ENCODE measurements at regions not wholly inside any gene's neighbourhood (a gene's known extent, or its start where the extent isn't known, plus 50 kb on each side); places are given as distances from the start of the nearest gene placed in this dataset.
A peak's percentile ranks its signal among the peaks of the same experiment; 100 is the strongest.
"Not testable (repeated sequence)": the region's sequence is repeated elsewhere in the genome, so short reads cannot be mapped to it uniquely, and the experiment has no call there.

DNA sequence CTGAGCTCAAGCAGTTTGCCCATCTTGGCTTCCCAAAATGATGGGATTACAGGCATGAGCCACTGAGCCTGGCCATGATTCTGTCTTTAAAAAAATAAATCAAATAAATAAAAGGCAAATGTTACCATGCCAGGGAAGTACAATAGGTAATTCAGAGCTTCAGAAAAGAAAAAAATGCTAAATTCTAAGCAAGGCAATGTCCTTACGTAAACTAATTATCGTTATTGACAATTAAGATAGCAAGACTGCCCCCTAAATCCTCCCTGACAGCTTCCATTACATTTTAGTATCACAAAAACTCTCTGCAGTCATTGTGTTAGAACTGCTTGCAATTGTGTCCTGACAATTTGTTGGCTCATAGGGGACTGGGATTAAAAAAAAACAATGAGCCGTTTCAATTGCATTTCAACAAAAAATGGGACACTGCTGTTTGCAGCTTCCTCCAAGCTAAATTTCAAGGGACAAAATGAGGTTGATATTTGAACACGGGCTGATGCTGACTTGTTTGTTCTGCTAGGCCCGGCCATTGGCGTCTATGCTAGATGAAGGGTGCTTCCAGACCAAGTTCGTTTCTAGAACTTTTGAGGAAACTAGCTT lies 88.9 kb downstream of the MOGAT1 start:
- no peak for DNase-seq (ENCODE audit: low spot score)

DNA sequence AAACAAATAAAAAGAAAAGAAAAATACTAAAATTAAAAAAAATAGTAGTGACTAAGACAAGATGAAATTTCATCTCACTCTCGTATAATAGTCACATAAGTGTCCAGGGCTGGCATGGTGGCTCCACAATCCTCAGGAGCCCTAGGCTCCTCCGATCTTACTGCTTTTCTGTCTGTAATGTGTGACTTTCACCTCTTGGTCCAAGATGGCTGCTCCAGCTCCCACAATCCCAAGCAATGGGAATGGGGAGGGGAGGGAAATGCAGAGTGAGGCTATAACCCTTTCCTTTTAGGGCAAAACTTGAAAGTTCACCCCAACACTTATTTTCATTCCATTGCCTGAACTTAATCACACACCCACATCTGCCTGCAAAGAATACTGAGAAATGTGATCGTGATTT lies 90.4 kb downstream of the MOGAT1 start:
- DNase-seq (ENCODE audit: low spot score), result no peak

DNA sequence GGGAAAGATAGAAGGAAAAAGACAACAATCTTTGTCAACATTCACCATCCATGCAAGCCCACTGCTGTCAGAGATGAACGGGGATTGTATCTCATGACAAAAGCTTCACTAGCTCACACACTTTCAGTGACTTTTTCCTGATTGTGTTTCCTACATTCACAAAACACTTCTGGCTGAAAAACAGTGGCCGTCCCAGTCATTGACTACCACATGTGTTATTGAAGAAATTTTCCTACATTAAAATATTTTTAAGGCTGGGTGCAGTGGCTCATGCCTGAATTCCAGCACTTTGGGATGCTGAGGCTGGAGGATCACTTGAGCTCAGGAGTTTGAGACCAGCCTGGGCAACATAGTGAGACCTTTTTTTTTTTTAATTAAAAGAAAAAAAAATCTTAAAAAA lies 90.9 kb downstream of the MOGAT1 start:
- DNase-seq (ENCODE audit: low spot score), result no peak

DNA sequence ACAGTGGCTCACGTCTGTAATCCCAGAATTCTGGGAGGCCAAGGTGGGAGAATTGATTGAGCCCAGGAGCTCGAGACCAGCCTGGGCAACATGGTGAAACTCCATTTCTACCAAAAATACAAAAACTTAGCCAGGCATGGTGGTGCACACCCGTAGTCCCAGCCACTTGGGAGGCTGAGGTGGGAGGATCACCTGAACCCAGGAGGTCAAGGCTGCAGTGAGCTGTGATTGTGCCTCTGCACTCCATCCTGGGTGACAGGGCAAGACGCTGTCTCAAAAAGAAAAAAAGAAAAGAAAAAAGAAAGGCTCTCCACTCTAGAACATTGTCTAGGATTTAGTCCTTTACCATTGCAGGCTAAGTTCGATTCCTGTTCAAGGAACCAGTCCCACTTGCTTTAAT lies 94.4 kb downstream of the MOGAT1 start:
- not testable (repeated sequence) for DNase-seq (ENCODE audit: low spot score)

DNA sequence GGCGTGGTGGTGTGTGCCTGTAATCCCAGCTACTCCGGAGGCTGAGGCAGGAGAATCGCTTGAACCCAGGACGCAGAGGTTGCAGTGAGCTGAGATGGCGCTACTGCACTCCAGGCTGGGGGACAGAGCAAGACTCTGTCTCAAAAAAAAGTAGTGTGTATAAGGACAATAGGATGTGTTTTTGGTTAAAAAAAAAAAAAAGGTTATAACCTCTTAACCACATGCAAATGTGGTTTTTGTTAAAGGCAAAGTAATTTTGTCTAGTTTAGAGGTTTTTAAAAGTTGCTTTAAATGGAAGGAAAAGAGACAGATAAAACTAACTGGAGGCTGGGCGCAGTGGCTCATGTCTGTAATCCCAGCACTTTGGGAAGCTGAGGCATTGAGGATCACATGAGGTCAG lies 92.8 kb upstream of the ACSL3 start:
- DNase-seq (ENCODE audit: low spot score), result not testable (repeated sequence)

DNA sequence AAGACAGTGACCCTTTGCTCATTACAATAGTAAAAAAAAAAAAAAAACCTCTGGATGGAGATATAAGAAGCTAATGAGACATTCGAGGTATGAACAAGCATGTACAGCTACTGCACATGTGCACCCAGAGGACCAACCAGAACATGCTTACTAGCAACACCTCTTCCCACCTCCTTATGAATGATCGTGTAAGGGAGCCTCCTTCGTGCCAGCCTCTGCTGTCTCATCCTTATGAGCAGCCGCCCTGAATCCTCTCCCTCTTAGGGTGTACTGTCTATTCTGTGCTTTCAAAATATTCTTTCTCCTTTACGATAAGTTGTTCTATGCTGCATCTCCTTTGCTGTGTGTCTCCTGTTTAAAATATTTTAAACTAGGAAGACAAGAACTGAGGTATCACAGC lies 91.4 kb upstream of the ACSL3 start:
- no peak for DNase-seq (ENCODE audit: low spot score)

DNA sequence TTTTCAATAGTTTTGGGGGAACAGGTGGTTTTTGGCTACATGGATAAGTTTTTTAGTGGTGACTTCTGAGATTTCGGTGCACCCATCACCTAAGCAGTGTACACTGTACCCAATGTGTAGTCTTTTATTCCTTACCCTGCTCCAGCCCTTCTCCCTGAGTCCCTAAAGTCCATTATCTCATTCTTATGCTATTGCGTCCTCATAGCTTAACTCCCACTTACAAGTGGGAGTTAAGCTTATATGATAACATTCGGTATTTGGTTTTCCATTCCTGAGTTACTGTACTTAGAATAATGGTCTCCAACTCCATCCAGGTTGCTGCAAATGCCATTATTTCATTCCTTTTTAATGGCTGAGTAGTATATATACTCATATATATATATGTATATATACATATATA lies 90.9 kb upstream of the ACSL3 start:
- DNase-seq (ENCODE audit: low spot score), result no peak

DNA sequence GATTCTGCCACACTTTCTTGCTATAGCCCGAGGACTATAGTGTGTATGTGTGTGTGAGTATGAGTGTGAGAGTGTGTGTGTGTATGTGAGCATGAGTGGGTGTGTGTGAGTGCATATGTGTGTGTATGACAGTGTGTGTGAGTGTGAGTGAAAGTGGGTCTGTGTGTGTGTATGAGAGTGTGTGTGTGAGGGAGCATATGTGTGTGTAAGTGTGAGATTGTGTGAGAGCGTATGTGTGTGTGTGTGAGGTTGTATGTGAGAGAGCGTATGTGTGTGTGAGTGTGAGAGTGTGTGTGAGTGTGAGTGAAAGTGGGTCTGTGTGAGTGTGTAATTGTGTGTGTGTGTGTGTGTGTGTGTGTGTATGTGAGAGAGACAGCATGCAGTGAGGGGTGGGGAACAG lies 89.0 kb upstream of the ACSL3 start:
- no peak for DNase-seq (ENCODE audit: low spot score)

DNA sequence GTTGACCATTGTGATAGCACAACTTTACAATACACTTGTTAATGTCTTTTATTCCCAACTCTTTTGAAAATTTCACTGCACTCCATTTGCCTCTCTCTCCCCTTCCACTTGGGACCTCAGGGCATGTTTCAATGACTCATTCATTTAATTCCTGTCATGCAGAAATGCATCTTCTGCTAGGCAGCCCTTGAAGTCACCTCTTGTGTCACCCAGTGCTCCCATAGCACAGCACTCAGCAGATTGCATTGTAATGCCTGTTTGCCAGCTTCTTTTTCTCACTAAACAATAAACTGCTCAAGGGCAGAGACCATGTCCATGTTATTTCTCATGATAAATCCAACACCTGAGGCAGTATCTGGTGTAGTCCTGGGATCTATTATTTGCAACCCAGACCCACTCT lies 85.9 kb upstream of the ACSL3 start:
- no peak for DNase-seq (ENCODE audit: low spot score)

DNA sequence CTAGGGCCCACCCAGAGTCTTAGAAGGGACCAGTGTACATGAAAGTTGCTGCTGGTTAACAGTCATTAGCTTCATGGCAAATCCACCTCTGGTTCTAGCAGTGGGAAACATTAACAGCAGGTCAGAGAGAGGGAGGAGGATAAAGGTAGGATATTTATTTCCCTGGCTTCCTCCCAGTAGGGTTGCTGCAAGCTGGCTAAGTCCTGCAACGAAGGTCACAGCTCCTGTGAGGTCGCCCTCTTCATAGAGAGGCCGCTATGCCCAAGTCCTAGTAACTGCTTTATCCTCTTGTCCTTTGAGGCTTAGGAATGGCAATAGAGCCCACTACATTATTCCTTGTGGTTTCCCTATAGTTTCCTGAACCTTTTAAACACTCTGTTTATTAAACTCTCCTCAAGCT lies 84.0 kb upstream of the ACSL3 start:
- no peak for DNase-seq (ENCODE audit: low spot score)

DNA sequence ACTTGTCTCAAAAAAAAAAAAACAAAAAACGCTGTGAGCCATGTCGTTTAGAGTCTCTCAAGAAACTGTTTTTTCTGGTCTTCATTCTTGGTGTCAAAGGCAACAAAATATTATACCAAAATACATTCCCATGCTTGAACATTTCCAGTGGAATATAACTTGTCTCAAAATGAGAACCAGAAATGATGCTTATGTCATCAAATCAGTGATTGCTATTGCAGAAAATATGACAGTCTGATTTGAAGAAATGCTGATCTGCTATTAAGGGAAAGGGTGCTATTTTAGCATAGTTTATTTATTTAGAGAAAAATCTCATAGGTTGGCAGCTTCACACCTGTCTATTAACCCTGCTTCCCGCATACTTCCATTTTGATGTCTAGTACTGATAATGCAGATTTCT lies 82.4 kb upstream of the ACSL3 start:
- no peak for DNase-seq (ENCODE audit: low spot score)

DNA sequence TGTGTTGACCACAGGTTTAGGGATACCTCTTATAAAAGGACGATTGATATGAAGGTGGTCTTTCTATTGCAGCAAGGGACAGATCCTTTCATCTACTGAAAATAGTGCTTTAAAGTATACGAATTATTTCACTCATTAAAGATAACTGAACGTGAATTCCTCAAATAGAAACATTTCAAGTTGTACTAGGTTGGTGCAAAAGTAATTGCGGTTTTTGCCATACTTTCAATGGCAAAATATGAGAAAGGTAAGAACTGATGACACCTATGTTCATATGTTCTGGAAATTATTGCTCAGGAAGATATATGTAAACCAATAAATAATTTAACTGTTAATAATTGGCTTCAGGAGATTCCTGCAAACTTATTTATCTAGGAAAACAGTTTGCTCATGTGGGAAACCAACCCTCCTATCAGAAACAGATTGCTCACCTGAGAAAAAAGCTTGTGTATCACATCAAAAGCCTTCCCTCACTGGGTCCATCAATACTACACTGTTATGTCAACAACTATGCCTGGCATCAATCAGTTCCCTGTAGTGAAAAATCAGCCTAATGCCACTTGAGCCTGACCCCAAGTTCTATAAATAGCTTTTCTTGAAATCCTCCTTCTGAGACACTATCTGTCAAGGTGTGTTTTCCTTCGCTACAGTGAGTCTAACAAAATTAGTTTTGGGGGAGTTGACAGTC lies 81.5 kb upstream of the ACSL3 start:
- DNase-seq (ENCODE audit: low spot score), result no peak

DNA sequence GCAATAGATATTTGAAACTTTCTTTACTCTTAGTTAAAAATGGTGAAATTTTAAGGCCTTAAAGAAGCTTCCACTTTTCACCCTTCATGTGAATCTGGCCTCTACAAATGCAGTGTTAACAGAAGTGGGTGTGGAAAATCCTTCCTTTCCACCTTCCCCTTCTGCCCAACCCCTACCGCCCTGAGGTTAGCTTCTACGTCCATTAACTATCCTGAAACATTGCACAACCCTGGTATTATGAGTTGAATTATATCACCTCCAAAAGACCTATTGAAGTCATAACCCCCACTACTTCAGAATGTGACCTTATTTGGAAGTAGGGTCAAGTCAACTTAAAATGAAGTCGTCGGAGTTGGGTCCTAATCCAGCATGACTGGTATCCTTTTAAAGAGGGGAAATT lies 80.8 kb upstream of the ACSL3 start:
- no peak for DNase-seq (ENCODE audit: low spot score)

DNA sequence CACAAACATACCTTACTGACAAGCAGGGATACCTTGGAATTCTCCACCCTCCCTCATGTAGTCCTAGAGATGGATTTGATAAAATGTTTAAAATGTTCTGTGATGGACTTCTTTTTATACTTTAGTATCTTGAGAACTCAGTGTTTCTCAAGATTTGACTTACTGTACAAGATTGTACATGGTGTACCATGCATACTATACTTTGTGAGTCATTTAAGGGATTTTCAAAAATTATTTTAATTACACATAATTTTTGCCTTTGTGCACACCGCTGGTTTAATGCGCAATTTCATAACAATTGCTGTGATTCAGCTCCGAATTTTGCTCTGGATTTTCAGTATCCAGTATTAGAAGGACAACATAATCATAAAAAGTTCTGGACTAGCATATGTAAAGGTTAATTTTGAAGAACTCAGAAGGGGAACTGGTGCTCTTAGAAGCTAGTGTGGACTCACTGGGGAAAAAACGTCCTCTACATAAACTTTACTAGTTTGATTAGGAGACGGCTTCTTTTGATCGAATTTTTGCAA lies 78.6 kb upstream of the ACSL3 start:
- DNase-seq (ENCODE audit: low spot score), result no peak

DNA sequence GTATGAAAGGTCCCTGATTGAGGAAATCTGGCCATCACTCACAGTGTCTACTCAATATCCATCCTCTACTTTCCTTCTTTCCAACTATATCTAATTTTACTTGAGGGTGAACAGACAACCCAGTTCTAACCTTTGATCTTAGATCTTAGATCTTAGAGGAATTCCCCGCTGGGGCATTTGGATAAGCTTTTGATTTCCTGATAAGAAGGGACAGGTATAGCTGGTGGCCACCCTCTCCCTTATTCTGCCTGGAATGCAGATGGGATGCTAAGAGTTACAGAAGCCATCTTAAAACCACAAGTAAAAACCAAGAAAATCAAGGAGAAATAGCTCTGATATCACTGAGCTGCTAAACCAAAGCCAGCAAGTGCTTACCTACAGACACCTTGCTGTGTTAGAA lies 77.2 kb upstream of the ACSL3 start:
- no peak for DNase-seq (ENCODE audit: low spot score)

DNA sequence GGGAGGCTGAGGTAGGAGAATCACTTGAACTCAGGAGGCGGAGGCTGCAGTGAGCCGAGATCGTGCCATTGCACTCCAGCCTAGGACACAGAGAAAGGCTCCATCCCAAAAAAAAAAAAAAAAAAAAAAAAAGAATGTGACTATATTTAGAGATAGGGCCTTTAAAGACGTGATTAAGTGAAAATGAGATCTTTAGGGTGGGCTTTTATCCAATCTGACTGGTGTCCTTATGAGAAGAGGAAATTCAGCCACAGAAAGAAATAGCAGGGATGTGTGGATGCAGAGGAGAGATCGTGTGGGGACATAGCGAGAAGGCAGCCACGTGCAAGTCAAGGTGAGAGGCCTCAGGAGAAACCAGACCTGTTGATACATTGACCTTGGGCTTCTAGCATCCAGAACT lies 69.9 kb upstream of the ACSL3 start:
- DNase-seq (ENCODE audit: low spot score), result no peak

DNA sequence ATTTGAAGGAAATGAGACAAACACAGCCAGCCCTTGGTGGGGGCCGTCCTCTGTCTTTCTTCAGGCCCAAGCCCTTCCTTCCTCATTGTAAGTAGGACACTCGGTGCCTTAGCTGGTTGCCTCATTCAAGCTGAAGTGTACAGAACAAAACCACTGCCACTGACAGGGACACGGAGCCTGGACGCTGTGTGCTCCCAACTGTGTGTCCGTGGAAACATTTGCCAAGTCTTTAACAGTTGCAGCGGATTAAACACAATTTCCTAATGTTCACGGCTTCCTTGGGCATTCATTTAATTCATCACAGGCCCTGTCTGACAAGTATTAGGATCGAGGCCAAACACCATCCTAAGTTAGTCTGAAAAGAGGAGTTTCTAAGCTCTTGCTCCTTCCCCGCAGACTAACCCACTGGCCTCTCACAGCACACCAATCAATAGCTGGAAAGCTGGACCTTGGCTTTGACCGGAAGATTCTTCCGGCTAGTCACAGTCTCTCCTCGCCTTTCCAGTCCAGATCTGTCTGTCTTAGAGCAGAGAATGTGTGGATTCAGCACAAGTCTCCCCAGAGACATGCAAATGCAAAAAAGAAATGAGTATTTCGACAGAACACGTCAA lies 68.7 kb upstream of the ACSL3 start:
- DNase-seq (ENCODE audit: low spot score), result no peak

DNA sequence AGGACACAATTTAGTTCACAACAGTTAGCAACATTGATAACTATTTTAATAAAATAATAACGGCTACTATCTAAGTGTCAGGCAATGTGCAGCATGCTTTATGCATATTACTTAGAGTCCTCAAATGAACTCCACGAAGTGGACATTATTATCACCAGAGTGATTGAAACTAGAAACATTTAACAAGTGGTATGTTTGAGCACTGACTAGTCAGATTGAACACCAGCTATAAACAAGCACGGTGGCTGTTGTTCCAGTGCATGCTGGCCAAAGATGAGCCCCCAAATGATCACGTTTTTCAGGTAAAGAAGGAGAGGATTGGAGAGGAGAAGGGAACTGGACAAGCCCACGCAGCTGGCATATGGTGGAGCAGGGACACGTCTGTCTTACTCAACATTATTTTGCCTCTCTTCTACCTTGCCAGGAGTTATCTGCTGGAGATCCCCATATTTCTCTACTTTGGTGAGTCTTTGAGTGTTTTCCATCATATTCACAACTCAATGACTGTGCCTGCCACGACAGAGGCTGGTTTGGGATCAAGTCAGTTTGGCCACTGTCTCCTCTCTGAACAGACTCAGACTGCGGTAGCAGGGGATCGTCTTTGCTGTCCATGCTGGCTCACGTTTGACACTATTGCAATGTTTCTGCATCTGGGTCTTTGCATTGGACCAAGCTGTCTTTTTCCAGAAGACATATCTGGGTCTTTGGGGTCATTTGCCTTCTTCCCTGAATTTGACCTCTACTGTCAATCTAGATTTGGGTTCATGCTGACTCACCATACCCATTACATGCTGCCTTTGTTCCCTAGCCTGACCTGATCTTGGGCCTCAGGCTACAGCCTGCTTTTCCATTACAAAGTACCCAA lies 66.0 kb upstream of the ACSL3 start:
- DNase-seq (ENCODE audit: low spot score), result no peak

DNA sequence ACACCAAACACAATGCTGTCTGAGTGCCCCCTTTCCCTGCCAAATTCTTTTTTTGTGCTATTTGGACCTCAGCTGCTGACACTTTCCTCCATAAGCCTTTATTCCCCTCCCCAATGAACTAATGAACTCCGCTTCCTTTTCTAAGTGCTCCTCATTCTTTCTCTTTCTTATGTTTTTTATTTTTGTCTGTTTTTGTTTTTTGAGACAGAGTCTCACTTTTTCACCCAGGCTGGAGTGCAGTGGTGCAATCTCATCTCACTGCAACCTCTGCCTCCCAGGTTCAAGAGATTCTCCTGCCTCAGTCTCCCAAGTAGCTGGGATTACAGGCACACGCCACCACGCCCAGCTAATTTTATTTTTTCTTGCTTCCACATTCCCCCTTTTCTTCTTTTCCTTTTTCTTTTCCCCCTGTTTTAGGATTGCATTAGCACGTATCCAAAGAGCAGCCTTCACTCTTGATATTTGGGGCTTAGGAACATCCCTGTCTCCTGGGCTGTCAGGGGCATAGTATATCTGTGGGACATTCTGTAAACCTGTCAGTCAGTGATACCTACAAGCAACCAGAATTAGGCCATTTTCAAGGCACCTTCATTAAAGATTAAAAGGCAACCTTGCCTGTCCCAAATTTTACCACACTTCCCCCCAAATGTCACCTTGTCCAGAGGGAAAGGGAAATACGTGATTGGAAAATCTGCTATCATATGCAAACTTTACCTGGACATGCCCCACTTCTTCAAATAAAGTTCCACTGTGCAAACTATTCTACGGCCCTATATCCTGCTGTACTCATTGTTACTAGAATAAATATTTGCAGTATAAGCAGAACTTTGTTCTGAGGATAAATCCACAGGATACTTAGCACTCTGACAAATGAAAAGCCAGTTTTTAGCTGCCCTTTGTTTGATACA lies 65.1 kb upstream of the ACSL3 start:
- DNase-seq (ENCODE audit: low spot score), result no peak

DNA sequence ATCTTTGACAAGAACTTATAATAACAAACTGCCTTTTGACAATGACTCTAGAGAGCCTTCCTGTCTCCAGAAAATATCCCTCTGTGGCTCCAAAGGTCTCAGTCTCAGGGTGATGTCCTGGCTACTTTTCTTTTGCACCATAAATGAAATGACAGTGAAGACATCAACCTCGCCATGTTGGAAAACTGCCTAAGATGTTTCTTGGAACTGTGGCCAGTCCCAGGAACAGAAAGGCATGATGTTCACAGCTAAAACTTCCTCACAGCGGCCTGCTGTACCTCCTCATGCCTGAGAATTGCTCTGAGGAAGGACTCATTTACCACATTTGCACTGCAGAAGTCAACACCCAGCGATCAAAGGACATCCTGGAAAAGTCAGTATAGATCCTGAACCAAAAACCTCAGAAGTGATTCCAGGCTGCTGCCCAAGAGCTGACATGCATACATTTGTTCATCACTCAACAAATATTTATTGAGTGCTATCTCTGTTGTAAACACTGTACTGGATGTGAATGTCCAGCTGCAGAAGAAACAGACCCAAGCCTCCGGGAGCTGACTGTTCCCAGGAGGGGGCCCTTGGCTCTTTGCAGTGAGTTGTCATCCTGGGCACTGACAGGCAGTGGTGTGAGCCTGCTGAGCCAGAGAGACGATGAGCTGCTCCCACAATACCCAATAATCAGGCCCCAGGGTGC lies 64.3 kb upstream of the ACSL3 start:
- DNase-seq (ENCODE audit: low spot score), result no peak

DNA sequence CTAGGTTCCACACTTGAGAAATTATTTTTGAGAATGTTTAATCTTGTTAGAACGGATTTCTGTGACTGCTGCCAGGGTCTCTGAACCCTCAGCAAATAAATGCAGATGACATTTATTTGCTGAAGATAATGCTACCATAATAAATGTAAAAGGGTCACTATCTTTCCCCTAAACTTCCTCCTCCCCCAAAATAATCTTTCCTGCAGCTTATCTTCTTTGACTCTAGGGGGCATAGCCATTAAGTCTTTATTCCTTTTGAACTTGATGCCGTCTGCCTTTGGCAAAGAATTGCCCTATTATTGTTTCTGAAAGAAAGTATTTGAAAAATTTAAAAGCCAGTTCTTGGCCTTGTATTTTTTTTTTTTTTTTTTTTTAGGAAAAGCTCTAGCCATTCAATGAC lies 63.6 kb upstream of the ACSL3 start:
- peak; percentile 24 for DNase-seq (ENCODE audit: low spot score)

Measured in SW480 (cell line).